SIG-M5 (cell line): ENCODE measurements at regions not wholly inside any gene's neighbourhood (a gene's known extent, or its start where the extent isn't known, plus 50 kb on each side); places are given as distances from the start of the nearest gene placed in this dataset.

ENCODE experiments used
- DNase-seq: peaks from one replicate; lab custom pipeline; 2025; lab: John Stamatoyannopoulos, UW

DNA sequence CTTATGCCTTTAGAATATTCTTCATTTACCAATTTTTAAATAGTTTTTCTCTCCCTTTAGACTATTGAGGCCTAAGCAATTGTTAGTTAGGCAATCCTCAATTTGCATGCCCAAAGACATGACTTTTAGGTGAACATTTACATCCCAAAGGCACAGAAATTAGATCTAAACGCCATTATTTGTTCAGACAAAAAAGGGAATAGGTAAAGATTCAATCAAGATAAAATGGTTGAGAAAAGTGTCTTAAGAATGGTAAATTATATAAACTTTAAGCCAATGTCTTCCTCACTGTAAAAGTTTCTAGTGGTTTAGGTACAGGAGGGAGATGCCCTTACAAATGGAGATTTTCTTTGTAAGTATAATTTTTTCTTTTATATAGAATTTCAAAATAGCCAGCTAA is 50.2 kb upstream of the MME start:
- no peak for DNase-seq

DNA sequence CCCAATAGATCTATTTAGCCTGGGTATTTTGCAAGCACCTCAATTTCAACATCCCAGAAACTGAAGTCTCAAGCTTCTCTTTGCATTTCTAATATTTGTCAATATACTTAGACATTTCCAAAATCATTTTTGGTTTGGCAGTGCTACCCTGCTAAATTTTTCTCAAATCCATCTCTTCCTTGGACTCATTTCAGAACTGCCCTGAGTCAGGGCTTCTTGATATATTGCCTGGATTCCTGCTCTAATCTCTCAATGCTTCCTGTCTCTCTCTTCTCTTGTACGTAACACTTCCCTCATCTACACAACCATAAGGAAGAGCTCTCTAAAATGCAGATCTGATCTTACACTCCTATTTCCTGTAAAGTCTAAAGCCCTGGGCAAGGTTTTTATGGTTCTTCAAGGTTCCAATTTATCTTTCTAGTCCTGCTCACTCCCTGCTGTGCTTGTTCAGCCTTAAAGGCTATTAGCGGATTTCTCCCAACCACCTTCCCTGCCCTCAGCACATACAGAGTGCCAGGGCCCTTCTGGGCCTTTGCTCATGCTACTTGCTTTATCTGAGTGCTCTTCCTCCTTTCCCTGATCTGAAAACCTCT is 53.0 kb upstream of the MME start:
- DNase-seq: no peak

DNA sequence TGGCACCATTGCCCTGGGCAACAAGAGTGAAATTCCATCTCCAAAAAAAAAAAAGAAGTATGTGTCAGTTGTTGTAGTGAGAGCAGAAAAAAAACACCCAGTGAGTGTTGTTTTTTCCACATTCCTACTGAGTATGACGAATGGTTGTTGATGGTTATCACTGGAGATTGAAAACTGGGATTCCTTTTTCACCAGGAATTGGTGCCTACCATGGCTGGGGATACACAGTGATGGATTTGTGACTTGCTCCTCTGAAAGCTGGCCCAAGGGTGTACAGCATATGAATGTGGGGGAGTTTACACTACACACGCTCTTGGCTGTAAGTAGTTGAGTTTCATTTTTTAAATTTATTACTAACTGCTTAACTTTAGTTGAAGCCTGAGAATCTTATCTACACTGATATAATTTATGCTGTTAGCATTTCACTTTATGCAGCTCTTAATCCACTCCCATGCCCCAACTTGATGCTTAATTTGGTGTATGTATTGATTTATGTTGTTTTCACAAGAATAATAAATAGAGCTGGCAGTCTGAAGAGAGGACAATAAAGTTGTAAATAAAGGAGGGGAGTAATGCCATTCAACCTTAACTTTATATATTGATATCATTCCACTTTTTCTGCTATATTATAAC is 56.0 kb upstream of the MME start:
- no peak for DNase-seq

DNA sequence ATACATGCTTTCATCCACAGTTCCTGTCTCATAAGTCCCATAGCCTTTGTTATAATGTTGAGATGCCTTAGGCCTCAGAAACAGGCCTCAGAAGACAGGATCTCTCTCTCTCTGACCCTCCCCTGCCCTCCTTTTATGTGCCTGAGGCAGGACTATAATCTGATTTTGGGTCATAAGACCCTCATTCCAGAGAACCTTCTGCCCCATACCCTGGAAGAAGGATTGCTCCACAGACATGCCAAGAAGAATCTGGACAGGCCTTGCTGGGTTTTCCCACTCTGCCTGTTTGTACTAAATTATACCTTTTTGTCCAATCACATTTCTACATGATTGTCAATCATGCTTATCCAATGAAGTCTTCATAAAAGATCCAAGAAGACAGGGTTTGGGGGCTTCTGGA is 57.2 kb upstream of the MME start:
- no peak for DNase-seq

DNA sequence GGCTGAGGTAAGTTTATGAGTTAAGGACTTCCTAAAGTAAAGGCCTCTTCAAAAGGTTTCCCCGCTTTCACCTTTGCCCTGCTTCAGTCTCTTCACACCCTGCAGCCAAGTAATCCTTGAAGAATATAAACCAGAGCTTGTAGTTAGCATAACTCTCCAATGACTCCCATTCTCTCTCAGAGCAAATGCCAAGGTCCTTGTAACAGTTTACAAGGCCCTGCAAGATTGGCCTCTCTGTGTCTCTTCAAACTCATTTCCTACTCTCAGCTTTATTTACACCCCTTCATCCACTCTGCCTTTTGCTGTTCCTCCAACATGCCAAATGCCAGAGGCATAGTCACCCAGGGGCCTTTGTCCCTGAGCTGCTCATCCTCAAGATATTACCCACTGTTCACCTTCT is 60.5 kb upstream of the MME start:
- DNase-seq: no peak

DNA sequence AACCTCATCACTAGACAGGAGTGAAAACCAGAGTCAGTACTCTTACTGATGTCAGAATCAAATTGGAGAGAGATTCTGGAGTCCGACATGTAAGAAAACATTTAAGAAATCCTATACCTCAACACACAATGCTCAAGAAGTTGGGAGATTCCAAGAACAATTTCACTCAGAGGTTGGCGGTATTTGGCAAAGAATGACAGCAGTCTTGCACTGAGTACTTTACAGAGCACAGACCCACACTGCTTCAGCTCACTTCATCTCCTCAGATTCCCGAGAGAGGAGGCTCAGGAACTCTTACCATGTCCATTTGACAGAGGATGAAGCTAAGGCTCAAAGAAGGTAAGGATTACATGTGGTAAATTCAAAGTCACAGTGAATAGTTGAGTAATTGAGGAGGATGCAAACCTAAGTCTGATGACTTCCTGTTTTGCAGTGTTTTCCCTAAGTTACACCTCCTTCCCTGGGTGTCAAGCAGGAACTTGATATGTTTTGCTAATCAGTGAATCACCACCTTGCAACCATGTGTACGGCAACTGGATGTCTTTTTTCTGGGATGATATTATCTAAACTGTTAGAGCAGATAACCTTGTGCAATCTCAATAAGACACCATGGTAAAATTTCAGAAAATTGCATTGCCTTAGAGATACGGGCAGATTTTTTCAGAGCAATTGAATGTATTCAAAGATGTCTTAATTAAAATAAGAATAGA is 61.3 kb upstream of the MME start:
- peak; percentile 11 for DNase-seq

DNA sequence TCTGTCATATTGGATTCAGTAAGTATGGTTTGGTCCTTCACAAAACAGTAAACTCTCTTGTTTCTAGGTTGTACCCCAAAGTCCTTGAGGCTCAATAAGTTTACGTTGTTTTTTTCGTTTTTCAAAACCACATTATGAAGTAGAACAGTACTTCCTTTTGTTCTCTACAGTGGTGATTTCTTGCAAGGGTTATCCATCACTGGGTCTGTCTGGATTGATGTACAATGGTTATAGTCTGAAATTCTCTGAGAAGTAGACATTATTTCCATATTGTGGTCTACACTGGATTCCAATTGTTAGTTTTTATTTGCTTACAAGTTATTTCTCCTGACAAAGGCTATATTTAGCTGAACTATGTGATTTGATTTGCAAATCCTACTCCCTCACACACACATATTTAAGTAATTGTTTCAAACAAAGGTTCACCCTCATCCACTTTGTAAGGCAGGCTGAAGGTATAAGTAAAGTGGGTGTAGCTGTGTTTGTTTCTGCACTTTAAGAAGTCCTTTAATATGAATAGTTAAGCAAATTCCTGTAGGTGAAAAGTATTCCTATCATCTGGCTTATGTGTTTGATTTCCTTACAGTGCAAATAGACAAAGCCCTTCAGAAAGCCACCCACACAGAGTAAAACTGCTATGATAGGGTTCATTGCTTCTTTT is 64.2 kb upstream of the MME start:
- DNase-seq: no peak

DNA sequence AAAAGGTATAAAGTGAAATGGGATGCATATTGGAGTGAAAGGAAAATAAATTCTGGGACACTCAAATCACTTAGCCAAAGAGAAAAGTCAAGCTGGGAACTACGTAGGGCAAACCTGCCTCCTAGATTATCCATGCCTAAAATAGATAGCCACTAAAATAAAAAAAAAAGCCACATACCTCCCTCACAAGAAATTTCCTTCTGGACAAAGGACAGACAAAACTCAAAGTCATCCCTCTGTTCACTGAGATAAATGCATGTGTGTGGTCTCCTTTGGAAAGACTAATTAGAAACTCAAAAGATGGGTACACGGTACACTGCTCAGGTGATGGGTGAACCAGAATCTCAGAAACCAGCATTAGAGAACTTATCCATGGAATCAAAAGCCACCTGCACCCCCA is 65.2 kb upstream of the MME start:
- no peak for DNase-seq

DNA sequence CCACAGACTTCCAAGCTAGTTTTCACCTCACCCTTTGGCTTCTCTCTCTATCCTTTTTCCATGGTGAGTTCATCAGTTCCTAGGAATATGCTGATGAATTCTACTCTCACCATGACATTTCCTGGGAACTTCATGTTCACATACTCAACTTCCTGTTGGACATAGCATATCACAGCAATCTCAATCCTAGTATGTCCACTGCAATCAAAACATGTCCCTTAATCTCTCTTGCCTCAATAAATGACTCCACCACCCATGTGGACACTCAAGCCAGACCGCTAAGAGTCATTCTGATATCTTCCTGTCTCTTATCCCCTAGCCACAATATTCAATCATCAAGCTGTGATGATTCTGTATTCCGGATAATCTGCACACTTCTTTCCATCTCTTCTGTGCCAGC is 66.7 kb upstream of the MME start:
- no peak for DNase-seq

DNA sequence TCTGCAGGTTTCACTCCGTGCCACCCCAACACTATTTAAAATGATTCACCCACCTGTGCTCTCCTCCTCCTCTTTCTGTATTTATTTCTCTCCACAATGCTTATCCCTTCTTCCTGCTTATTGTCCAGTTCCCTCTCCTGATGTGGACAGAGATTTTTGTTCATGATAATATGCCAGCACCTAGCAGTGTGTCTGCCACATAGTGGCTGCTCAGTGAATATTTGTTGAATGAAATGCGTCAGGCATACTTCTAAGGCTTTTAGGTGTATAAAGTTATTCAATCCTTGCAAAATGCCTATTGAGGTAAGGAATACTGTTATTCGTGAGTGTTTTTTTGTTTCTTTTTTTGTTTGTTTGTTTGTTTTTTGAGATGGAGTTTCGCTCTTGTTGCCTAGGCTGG is 67.5 kb upstream of the MME start:
- DNase-seq: no peak

DNA sequence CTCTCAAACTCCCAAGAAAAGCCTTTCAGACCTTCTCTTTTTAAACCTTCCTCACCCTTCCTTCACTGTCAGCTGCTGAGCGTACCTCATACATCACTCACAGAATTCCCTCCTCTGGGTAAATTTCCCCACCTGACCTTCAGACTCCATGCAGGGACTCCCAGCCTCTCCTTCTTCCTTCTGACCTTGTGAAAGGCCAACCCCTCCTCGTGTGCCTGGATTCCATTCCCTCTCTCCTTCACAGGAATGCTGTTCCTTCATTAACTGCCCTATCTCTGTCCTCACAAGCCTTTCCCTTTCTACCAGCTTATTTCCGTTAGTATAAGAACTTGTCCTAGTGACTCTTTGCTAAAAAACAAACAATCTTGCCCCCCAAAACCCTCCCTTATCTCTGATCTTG is 69.7 kb upstream of the MME start:
- no peak for DNase-seq

DNA sequence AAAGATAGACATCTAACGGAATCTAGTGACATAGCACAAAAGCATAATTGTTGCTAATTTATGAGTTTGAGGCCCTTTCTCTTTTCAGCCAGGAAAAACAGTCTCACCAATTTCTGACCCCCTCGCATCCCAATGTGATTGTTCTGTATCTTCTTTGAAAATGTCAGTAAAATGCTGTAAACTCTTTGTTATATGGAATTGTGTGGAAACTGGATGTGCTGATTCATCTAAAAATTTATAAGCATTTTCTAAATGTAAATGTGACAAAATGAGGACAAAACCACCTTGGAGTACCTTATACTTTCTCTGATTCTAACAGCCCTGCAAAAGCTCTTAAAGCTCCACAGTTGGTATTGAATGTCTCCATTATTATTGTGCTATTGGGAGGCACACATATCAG is 70.9 kb upstream of the MME start:
- no peak for DNase-seq

DNA sequence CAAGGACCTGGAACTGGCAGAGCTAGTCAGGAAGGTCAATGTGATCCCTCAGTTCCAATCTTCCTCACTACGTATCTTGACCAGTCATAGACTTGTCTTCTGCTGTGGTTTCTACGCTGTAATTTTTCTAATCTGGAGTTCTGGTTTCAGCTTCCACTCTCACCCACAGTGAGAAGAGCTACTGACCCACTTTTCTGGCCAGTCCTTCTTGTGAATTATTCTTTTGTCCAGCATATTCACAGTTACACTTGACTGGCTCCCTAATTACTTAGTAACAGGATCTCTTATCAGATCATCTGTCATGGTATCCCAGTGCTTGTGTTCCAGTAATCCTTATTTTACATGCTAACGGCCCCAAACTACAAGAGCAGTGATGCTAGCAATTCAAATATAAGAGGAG is 72.4 kb upstream of the MME start:
- no peak for DNase-seq

DNA sequence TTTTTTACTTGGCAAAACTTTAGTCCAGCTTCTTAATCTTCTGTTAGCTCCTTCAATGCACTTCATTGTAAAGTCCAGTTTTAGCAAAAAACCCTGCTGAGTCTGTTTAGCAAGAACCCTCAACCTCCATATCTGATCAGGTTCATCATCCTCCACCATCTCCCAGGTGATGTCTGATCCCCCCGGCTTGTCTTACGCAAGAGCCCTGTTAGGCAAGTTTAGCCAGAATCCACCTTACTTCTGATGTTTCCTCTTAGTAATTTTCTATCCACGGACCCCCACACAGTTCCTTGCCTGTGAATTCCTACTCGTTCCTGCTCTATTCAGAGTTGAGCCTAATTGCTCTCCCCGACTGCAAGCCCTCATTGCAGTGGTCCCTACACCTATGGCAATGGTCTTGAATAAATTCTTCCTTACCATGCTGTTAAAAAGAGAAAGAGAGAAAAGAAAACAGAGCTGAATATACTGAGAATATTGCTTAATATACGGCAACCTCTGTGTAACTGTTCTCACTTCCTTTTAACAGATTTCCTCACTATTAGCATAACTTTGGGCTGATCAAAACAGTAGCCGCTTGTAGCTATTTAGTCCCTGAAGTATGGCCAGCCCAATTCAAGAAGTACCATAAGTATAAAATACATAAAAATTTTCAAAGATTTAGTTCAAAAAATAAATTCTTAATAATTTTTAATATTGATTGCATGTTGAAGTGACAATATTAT is 78.7 kb upstream of the MME start:
- DNase-seq: peak; percentile 56

DNA sequence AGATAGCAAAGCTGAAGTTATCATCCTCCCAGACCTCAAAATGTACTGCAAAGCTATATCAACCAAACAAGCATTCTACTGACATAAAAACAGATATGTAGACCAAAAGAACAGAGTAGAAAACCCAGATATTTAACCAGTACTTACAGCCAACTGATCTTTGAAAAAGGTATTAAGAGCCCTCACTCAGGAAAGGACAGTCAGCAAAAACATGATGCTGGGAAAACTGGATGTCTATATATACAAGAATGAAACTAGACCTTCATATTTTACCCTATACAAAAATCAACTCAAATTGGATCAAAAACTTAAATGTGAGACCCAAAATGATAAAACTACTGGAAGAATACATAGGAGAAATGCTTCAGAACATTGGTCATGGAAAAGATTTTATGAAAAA is 87.5 kb upstream of the MME start:
- DNase-seq: no peak

DNA sequence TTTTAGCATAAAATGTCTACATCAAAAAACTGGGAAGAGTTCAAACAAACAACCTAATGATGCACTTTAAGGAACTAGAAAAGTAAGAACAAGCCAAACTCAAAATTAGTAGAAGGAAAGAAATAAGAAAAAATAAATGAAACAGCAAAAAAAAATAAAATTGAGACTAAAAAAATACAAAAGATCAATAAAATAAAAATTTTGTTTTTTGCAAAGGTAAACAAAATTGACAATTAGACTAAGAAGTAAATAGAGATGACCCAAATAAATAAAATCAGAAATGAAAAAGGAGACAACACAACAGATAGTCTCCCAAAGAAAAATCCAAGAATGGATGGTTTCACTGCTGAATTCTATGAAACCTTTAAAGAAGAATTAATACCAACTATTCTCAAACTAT is 89.6 kb upstream of the MME start:
- no peak for DNase-seq

DNA sequence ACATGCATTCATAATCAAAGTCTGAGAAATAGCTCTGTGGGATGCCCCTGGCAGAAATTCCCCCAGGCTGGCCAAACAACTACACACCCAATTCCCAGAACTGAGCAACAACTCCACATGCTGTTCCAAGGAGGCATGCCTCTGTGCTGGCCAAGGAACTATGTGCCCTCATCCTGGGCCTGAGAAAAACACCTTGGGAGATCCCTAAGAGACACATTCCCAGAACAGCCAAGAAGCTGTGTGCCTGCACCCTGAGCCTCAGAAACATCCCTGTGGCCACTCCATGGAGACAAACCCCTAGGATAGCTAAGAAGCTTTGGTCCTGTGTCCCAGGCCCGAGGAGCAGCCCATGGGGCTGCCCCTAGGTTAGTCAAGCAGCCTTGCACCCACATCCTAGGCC is 92.3 kb upstream of the MME start:
- no peak for DNase-seq

DNA sequence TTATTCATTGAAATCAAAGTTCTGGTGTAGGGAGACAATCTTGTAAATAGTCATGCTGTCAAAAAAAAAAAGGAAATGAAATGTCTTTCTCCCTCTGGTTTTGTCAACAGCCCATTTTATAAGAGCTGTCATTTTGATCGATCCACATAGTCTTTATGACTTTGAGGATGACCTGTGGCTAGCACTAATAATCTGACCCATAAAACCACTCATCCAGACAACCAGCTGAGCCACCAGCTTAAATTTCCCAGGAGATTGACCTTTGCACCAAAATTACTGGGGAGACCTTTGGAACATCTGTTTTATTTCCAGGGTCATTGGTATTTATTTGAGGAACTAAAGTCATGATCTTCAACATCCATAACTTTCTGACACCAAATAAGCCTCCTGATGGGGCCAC is 98.5 kb upstream of the MME start:
- no peak for DNase-seq

DNA sequence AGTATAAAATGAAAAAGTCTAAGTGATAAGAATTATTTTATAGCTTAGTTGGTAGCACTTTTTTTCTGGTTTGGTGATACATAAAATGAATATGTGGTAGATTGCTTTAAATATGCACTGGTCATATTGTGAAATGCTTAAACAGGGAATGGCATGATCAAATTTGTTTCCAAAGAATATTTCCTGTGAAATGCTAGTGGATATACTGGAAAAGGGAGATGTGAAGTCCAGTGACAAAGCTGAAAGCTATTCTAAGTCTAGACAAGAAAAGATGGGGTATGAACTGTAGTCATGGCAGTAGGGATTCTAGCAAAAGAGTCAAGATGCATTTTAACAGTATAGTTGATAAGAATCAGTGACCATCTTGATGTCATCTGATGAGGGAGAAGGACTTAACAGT is 98.9 kb upstream of the MME start:
- no peak for DNase-seq

DNA sequence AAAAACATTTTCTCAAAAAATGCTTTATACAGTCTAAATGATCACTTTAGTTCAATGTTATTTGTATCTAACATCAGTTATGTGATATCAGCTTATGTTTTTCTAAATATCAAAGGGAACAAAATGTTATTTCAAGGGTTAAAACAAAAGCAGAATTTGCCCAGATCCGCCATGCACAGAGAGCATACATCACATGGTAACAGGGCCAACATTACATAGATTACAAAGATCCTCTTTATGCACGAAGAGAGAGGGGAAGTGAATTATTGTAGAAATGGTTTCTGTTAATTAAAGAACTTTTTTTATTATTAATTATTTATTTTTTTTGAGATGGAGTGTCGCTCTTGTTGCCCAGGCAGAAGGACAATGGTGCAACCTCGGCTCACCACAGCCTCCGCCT is 100.8 kb upstream of the MME start:
- no peak for DNase-seq

DNA sequence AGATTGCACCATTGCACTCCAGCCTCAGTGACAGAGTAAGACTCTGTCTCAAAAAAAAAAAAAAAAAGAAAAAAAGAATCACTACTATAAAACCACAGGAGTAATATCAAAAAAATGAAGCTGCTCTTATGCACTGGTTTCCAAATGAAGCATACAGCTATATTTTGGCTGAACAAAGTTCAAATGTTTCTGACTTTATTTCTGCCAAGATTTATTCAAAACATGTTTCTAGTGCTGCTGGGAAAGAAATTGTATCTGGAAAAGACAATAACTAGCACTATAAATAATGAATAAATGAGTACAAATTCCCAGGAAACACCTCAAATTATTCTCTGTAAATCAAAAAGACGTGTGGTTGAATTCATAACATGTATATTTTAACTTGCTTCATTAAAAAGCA is 102.5 kb upstream of the MME start:
- no peak for DNase-seq

DNA sequence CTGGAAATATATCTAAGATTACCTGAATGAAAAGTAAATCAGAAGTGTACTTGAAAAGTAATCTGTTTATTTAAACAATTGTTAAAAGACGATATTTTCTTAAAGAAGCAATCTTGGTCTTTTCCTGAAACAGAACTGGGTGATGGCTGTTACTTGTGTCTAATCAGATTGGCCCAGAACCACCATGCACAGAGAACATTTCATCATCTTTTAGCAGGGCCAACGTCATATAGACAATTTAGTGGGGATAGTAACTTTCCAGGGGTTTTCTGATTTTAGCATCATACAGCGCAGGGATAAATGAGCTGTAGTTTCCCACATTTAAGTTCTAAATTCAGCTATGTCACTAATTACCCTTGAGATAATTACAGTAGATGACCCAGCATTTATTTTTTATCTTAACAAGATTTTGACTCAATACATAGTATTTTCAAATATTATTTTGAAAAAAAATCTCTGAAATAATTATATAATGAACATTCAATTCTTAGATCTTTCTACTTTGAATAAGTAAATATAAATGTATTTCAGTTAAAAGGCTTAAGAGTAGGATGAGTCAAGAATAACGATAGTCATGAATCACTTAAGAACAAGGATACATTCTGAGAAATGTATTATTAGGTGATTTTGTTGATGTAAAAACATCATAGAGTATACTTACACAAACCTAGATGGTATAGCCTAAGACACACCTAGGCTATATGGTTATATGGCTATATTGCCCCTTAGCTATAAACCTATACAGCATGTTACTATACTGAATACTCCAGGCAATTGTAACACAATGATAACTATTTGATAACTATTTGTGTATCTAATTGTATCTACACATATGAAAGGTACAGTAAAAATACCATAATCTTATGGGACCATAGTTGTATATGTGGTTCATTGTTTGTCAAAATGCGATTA is 103.8 kb upstream of the MME start:
- no peak for DNase-seq
